ENCODE measurements at regions not wholly inside any gene's neighbourhood (a gene's known extent, or its start where the extent isn't known, plus 50 kb on each side); places are given as distances from the start of the nearest gene placed in this dataset.

GRCh38 chr21:41627428-41627827, 119.5 kb upstream of the TMPRSS2 start:
- no peak for TF ChIP-seq CTCF (IDR thresholded peaks at IDR 0.05)
- TF ChIP-seq ZFX (IDR thresholded peaks at IDR 0.05; ENCODE audit: borderline replicate concordance), result no peak
